Kidney (tissue), 13 donors: ENCODE measurements at regions not wholly inside any gene's neighbourhood (a gene's known extent, or its start where the extent isn't known, plus 50 kb on each side); places are given as distances from the start of the nearest gene placed in this dataset.
A peak's percentile ranks its signal among the peaks of the same experiment; 100 is the strongest.

Source experiments
- DNase-seq, 5 donors: peaks; one replicate each; pipeline ENCODE4 v3.0.0-alpha.2; 2013 to 2020
- FAIRE-seq: peaks from 2 replicates; lab custom pipeline; 2012; peaks lifted over from hg19 to GRCh38; lab: Jason Lieb, UNC
- H3K27ac ChIP-seq, 2 donors: one replicate each; pipeline ENCODE4 v1.7.0; 2013; ENCODE audit warnings: low read depth in 2 of 2, low read length in 2 of 2, inconsistent platforms in 1 of 2
- H3K27me3 ChIP-seq: one replicate; pipeline ENCODE4 v1.7.1; 2013; ENCODE audit warnings: low read length, inconsistent platforms; ENCODE audit not compliant: control insufficient read depth, insufficient read depth
- H3K36me3 ChIP-seq, 3 donors: one replicate each; pipeline versions ENCODE4 v1.7.0 to v1.7.1; 2013; ENCODE audit warnings: low read length in 3 of 3, control low read depth in 1 of 3, inconsistent platforms in 1 of 3; ENCODE audit not compliant: insufficient read depth in 3 of 3, control insufficient read depth in 2 of 3
- H3K4me1 ChIP-seq, 3 donors: one replicate each; pipeline versions ENCODE4 v1.7.0 to v1.7.1; 2013; ENCODE audit warnings: low read length in 3 of 3, inconsistent platforms in 1 of 3, low read depth in 1 of 3; ENCODE audit not compliant: control insufficient read depth in 2 of 3, insufficient read depth in 2 of 3
- H3K4me3 ChIP-seq, 3 donors: one replicate each; pipeline versions ENCODE4 v1.7.0 to v1.8.1; 2013; ENCODE audit warnings: low read length in 3 of 3, control low read depth in 1 of 3, inconsistent platforms in 1 of 3
- H3K9ac ChIP-seq, 3 donors: one replicate each; pipeline versions ENCODE4 v1.7.0 to v1.7.1; 2013; ENCODE audit warnings: low read length in 3 of 3, control low read depth in 1 of 3, inconsistent platforms in 1 of 3
- H3K9me3 ChIP-seq, 3 donors: one replicate each; pipeline versions ENCODE4 v1.7.0 to v1.7.1; 2013; ENCODE audit warnings: low read length in 3 of 3, control low read depth in 1 of 3, inconsistent platforms in 1 of 3; ENCODE audit not compliant: control insufficient read depth in 2 of 3, insufficient read depth in 1 of 3
- CTCF ChIP-seq: IDR thresholded peaks from 3 replicates; pipeline ENCODE4 v1.5.1; 2012; ENCODE audit warnings: mild to moderate bottlenecking, moderate library complexity, borderline replicate concordance; ENCODE audit not compliant: insufficient read depth; ENCODE audit errors: extremely low read depth
- intact Hi-C: fragments of 100-400 bp; cut with DNase I; formaldehyde crosslinking; loops from one replicate; pipeline ENCODE4 v1.11.1; 2022
- donor health status: control.
- donor health status: control.
- donor health status: control.
- donor health status: control.
- donor health status: control.
- donor health status: DM: yes; HTN: yes; CAD: no.
- donor health status: Normal renal cell carcinoma (clear cell type).

- Histone ChIP-seq H3K36me3 (no peaks in the 10 kb centered on the region), H3K4me1 (no peaks in the 10 kb centered on the region), H3K4me3 (no peak overlapping the region), H3K27ac (no peak overlapping the region), H3K27me3 (no peaks in the 10 kb centered on the region), H3K9ac (no peak overlapping the region), H3K9me3 (no peaks in the 10 kb centered on the region)
- no peak for FAIRE-seq
- intact Hi-C loops, result no loop called here
- peak in 1 of 5 donors; percentile 0 for DNase-seq
- no peak for TF ChIP-seq CTCF
Observed at GRCh38 chr4:45985038-45985437, 138.8 kb downstream of the GABRG1 start.

- Histone ChIP-seq H3K4me3 (no peak overlapping the region), H3K4me1 (no peaks in the 10 kb centered on the region), H3K27ac (no peak overlapping the region), H3K27me3 (no peaks in the 10 kb centered on the region), H3K9me3 (peaks cover 0 to 12% (median 6%) of the 10 kb centered on the region in 3 donors), H3K36me3 (no peaks in the 10 kb centered on the region), H3K9ac (no peak overlapping the region)
- TF ChIP-seq CTCF, result no peak
- intact Hi-C loops, result no loop called here
- DNase-seq (no peak), FAIRE-seq (no peak)
Observed at GRCh38 chr4:45971108-45971507, 152.7 kb downstream of the GABRG1 start.

GRCh38 chr4:45957353-45957752 is 166.5 kb downstream of the GABRG1 start:
- no peaks in the 10 kb centered on the region for H3K4me1 ChIP-seq
- H3K9ac ChIP-seq, result no peak overlapping the region
- no peak overlapping the region for H3K27ac ChIP-seq
- TF ChIP-seq CTCF, result no peak
- FAIRE-seq (no peak), DNase-seq (no peak)
- no peaks in the 10 kb centered on the region for H3K27me3 ChIP-seq
- no peaks in the 10 kb centered on the region for H3K9me3 ChIP-seq
- H3K4me3 ChIP-seq, result no peak overlapping the region
- no peaks in the 10 kb centered on the region for H3K36me3 ChIP-seq
- intact Hi-C loops, result no loop called here

GRCh38 chr4:45954276-45954675 is 169.6 kb downstream of the GABRG1 start:
- FAIRE-seq (no peak), DNase-seq (no peak)
- no peaks in the 10 kb centered on the region for H3K9me3 ChIP-seq
- H3K4me1 ChIP-seq, result no peaks in the 10 kb centered on the region
- TF ChIP-seq CTCF, result no peak
- intact Hi-C loops, result no loop called here
- no peak overlapping the region for H3K27ac ChIP-seq
- no peak overlapping the region for H3K9ac ChIP-seq
- H3K27me3 ChIP-seq, result no peaks in the 10 kb centered on the region
- H3K4me3 ChIP-seq, result no peak overlapping the region
- no peaks in the 10 kb centered on the region for H3K36me3 ChIP-seq
